Dendritic cell treated with granulocyte-macrophage colony-stimulating factor and Interleukin-4, amounts not matched to agents 40 ng/mL and 50 ng/mL, for 4 days (primary cell): ENCODE measurements at regions not wholly inside any gene's neighbourhood (a gene's known extent, or its start where the extent isn't known, plus 50 kb on each side); places are given as distances from the start of the nearest gene placed in this dataset.
"Not testable (repeated sequence)": the region's sequence is repeated elsewhere in the genome, so short reads cannot be mapped to it uniquely, and the experiment has no call there.

Source experiments
- H3K27ac Mint-ChIP-seq: one replicate; pipeline ENCODE4 v1.8.0; 2022; ENCODE audit warnings: mild to moderate bottlenecking, mixed read lengths
- H3K27me3 Mint-ChIP-seq: one replicate; pipeline ENCODE4 v1.8.0; 2022; ENCODE audit warnings: mild to moderate bottlenecking, mixed read lengths
- H3K36me3 Mint-ChIP-seq: one replicate; pipeline ENCODE4 v1.8.0; 2022; ENCODE audit warnings: low read depth, mixed read lengths
- H3K4me1 Mint-ChIP-seq: one replicate; pipeline ENCODE4 v1.8.0; 2022; ENCODE audit warnings: low read depth, mixed read lengths
- H3K4me3 Mint-ChIP-seq: one replicate; pipeline ENCODE4 v1.8.0; 2022; ENCODE audit warnings: mild to moderate bottlenecking, moderate library complexity, mixed read lengths
- H3K9me3 Mint-ChIP-seq: one replicate; pipeline ENCODE4 v1.8.0; 2022; ENCODE audit warnings: mixed read lengths
- intact Hi-C: fragments of 100-400 bp; cut with micrococcal nuclease; formaldehyde crosslinking; loops from one replicate; pipeline ENCODE4 v1.15.0; 2022

DNA sequence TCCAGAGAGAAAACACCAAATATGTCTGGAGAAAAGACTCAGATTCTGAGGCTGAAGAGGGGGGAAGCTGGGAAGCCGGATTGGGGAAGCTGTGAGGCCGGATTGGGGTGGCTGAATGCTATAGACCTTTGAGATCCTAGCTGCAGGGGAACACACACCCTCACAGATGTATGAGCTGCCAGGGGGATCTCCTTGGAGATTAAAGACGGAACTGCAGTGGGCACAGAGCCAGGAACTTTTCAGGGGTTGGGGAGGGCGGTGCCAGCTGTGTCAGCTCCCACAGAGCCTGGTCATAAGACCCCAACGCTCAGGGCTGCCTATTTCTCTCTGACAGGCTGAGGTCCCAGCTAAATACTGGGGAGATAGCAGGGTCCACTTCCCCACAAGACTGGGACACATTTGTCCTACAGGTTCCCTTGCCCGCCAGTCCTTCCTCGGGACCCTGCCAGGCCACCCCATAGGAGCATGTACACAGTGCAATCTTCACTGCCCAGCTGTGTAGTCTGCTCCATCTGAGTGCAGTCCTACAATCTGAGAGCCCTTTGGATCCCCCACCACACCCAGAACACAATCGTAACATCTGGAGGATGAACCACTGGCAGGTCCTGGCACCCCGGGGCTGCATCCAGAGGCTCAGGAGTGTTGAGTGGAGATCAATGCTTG, 1893.9 kb downstream of the PCDH9 start:
- intact Hi-C loops, result no loop called here
- Mint-ChIP-seq H3K36me3 (no peaks in the 10 kb centered on the region), H3K9me3 (no peaks in the 10 kb centered on the region), H3K27ac (no peak overlapping the region), H3K4me1 (no peaks in the 10 kb centered on the region), H3K27me3 (no peaks in the 10 kb centered on the region), H3K4me3 (no peak overlapping the region)

DNA sequence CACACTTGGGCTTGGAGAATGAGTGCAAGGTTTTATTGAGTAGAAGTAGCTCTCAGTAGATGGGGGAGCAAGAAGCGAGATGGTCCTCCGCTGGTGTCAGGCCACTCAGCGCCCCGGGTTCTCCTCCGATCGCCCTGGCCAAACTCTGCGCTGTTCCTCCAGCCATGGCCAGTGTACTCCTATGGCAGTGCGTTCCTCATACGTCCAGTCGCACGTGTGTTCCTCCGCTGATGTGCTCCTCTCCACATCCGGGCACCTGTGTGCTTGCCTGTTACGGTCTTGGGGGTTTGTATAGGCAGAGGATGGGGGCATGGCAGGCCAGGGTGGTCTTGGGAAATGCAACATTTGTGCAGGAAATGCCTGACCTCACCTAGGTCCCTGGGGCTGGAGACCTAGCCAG, 1899.4 kb downstream of the PCDH9 start:
- H3K9me3 Mint-ChIP-seq, result peaks cover 8% of the 10 kb centered on the region
- no peaks in the 10 kb centered on the region for H3K27me3 Mint-ChIP-seq
- H3K36me3 Mint-ChIP-seq, result no peaks in the 10 kb centered on the region
- intact Hi-C loops, result no loop called here
- no peak overlapping the region for H3K4me3 Mint-ChIP-seq
- H3K4me1 Mint-ChIP-seq, result no peaks in the 10 kb centered on the region
- no peak overlapping the region for H3K27ac Mint-ChIP-seq

DNA sequence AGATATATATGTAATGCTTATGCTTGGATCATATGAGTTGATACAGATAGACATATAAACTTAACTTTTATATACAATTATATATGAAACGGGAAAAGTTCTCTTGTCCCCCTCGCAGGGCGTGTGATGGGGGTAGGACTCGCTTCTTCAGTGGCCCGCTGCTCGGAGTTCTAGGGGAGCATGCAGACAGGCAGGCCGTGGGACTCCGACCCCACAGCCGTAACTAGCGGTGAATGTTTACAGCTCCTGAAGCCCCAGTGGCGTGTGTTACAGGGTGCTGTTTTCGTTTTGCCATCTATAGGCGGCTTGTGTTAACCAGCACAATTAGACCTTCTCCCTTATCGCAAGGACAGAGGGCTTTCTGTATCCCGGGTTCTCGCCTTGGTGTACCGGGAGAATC, 1899.8 kb downstream of the PCDH9 start:
- no peak overlapping the region for H3K27ac Mint-ChIP-seq

DNA sequence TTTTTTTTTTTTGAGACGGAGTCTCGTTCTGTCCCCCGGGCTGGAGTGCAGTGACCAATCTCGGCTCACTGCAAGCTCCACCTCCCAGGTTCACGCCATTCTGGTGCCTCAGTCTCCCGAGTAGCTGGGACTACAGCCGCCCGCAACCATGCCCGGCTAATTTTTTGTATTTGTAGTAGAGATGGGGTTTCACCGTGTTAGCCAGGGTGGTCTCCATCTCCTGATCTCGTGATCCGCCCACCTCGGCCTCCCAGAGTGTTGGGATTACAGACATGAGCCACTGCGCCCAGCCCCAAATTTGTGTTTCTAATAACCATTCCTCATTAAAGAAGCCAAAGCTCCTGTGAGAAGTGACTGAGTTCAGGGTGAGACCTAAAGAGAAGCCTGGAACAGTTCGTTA, 1906.9 kb downstream of the PCDH9 start:
- intact Hi-C loops, H3K9me3 Mint-ChIP-seq, H3K4me3 Mint-ChIP-seq, H3K36me3 Mint-ChIP-seq, H3K27me3 Mint-ChIP-seq, H3K27ac Mint-ChIP-seq, H3K4me1 Mint-ChIP-seq: not testable (repeated sequence)

More for the DNA sequence above, 1899.8 kb downstream of the PCDH9 start:
- intact Hi-C loops, result no loop called here
- H3K4me3 Mint-ChIP-seq, result no peak overlapping the region
- H3K27me3 Mint-ChIP-seq, result no peaks in the 10 kb centered on the region
- peaks cover 8% of the 10 kb centered on the region for H3K9me3 Mint-ChIP-seq
- no peaks in the 10 kb centered on the region for H3K36me3 Mint-ChIP-seq
- H3K4me1 Mint-ChIP-seq, result no peaks in the 10 kb centered on the region

DNA sequence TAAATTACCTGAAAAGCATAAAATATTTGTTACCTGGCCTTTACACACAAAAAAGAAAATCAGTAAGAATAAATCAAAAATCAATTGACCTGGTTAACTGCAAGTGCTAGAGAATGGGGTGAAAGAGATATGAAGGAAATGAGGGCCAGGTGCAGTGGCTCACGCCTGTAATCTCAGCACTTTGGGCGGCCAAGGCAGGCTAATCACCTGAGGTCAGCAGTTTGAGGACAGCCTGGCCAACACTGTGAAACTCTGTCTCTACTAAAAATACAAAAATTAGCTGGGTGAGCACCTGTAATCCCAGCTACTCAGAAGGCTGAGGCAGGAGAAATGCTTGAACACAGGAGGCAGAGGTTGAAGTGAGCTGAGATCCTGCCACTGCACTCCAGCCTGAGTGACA, 1908.7 kb downstream of the PCDH9 start:
- H3K4me3 Mint-ChIP-seq, intact Hi-C loops, H3K4me1 Mint-ChIP-seq, H3K27me3 Mint-ChIP-seq, H3K9me3 Mint-ChIP-seq, H3K36me3 Mint-ChIP-seq, H3K27ac Mint-ChIP-seq: not testable (repeated sequence)

DNA sequence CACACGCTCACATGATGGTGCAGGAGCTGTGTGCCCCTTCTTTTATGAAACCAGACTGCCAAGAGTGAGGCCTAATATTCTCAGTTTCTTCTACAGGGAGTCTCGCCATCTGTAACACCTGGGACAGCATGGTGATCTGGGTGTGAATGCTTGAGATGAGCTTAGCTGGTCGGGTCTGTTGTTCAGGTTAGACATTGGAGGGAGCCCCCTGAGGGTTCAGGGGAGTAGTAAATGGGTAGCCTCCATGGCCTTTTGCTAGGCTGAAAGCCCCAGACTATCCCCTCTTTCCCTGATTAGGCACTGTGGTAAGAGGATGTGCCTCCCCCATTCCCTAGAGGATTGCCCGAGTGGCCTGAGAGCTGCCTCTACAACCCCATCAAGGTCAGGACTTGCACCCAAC, 1916.1 kb downstream of the PCDH9 start:
- H3K4me1 Mint-ChIP-seq, result no peaks in the 10 kb centered on the region
- no peaks in the 10 kb centered on the region for H3K36me3 Mint-ChIP-seq
- no peak overlapping the region for H3K27ac Mint-ChIP-seq
- no peak overlapping the region for H3K4me3 Mint-ChIP-seq
- no peaks in the 10 kb centered on the region for H3K27me3 Mint-ChIP-seq
- H3K9me3 Mint-ChIP-seq, result peaks cover 61% of the 10 kb centered on the region
- intact Hi-C loops, result no loop called here

DNA sequence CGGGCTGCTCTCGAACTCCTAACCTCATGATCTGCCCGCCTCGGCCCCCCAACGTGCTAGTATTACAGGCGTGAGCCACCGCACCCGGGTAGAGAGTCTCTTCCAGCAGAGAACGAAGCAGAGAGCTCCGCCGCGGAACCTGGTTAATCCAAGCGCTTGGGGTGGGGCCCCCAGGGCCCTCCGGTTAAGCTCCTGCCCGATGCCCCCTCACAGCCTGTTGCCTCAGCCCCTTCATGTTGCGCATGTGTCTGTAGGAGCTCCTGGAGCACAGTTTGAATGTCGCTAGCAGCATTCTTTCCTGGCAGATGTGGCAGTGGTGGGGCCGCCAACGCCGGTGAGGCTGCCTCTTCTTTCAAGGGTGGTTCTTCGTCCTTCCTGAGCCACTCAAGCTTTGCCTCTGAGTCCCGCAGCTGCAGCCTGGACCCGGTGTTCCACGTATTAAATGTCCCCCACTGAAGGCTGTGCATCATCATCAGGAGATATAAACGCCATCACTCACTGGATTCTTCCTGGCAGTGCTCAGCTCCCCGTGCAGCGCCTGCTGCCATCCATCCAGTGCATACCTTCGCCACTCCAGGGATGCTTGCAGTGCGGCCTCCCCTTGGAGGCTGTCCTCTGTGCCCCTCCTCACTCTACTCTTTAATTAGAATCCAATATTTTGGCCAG, 1919.3 kb downstream of the PCDH9 start:
- no peaks in the 10 kb centered on the region for H3K36me3 Mint-ChIP-seq
- intact Hi-C loops, result no loop called here
- H3K4me1 Mint-ChIP-seq, result no peaks in the 10 kb centered on the region
- no peaks in the 10 kb centered on the region for H3K27me3 Mint-ChIP-seq
- H3K9me3 Mint-ChIP-seq, result peaks cover 57% of the 10 kb centered on the region
- no peak overlapping the region for H3K27ac Mint-ChIP-seq
- H3K4me3 Mint-ChIP-seq, result no peak overlapping the region

DNA sequence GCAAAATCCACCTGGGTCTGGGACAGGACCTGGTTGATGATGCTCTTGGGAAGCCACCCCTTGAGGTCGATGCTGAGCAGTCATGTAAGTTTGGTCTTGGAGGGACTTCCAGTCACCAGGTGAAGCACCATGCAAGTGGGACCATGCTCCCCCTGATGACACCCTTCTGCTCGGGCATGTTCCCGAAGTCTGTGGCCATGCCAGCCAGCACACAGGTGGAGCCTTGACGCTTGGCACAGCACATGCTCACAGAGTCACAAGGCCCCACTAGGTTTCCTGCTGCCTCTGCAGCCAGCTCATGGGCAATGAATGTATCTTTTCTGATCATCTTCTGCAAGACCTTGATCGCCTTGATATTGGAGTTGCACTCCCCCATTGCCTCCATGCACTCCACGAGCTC, 1920.2 kb downstream of the PCDH9 start:
- Mint-ChIP-seq H3K27ac (no peak overlapping the region), H3K36me3 (no peaks in the 10 kb centered on the region), H3K27me3 (no peaks in the 10 kb centered on the region), H3K4me3 (no peak overlapping the region), H3K4me1 (no peaks in the 10 kb centered on the region), H3K9me3 (peaks cover 50% of the 10 kb centered on the region)
- intact Hi-C loops, result no loop called here

DNA sequence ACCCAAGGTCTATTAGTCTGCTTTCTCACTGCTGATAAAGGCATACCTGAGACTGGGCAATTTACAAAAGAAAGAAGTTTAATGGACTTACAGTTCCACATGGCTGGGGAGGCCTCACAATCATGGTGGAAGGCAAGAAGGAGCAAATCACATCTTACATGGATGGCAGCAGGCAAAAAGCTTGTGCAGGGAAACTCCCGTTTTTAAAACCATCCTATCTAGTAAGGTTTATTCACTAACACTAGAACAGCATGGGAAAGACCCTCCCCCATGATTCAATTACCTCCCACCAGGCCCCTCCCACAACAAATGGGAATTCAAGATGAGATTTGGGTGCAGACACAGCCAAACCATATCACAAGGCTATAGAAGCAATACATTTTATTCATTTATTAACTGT, 1921.4 kb downstream of the PCDH9 start:
- H3K27ac Mint-ChIP-seq, H3K4me3 Mint-ChIP-seq, H3K4me1 Mint-ChIP-seq, H3K27me3 Mint-ChIP-seq, intact Hi-C loops, H3K36me3 Mint-ChIP-seq: not testable (repeated sequence)
- peaks cover 40% of the 10 kb centered on the region for H3K9me3 Mint-ChIP-seq

DNA sequence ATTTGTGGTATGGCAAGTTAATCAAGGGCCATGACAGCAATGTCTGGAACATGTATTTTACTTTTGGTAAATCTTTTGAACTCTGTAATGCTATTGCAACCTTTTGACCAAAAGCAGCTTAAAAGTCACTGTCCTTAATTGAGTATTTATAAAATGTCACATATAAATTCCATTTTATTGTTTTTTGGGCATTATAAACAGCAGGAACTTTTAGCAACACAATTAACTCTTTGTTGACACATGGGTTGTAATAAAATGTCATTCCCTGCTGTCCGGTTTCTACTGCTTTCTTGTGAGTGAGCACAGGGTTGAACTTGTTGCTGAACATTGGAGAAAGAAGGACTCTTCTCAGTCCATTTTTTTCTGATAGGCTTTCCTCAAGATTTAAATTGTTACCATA, 1923.1 kb downstream of the PCDH9 start:
- Mint-ChIP-seq H3K9me3 (peaks cover 33% of the 10 kb centered on the region), H3K4me1 (no peaks in the 10 kb centered on the region), H3K27me3 (no peaks in the 10 kb centered on the region), H3K4me3 (no peak overlapping the region), H3K27ac (no peak overlapping the region), H3K36me3 (no peaks in the 10 kb centered on the region)
- intact Hi-C loops, result no loop called here

DNA sequence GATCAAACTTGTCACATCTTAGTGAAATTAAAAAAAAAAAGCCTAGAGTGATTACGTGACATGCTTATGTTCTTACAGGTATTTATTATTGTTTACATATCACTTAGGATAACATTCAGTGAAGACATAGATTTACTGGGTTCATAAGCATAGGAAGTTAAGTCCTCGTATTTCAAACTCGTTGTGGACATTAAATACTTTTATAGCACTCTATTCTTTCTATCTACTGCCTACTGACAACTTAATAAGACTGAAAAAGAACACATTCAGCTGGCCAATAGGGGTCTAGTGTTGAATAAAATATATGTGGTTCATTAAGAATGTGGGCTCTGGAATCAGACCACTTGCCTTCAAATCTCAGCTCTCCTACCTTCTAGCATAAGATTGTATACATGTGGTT, 1927.4 kb downstream of the PCDH9 start:
- Mint-ChIP-seq H3K27ac (no peak overlapping the region), H3K36me3 (no peaks in the 10 kb centered on the region), H3K27me3 (no peaks in the 10 kb centered on the region), H3K4me1 (no peaks in the 10 kb centered on the region), H3K9me3 (peaks cover 6% of the 10 kb centered on the region), H3K4me3 (no peak overlapping the region)
- intact Hi-C loops, result no loop called here

DNA sequence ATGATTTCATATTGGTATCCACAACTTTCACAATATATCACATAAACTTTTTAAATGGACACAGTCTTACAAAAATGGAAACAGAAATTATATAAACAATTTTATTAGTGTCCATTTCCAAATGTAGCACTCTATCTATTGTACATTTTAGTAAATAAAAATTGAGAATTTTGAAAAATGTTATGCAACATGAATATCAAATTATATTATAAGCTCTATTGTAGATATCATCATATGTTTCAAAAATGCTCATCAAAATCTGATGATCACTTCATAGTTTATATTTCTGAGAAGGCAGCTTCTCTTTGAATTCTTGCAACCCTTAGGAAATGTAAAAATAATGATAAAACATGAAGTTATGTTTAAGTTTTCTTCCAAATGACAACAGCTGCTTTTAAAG, 1928.6 kb downstream of the PCDH9 start:
- no peaks in the 10 kb centered on the region for H3K4me1 Mint-ChIP-seq
- no peaks in the 10 kb centered on the region for H3K36me3 Mint-ChIP-seq
- H3K27ac Mint-ChIP-seq, result no peak overlapping the region
- H3K27me3 Mint-ChIP-seq, result no peaks in the 10 kb centered on the region
- H3K4me3 Mint-ChIP-seq, result no peak overlapping the region
- H3K9me3 Mint-ChIP-seq, result peaks cover 6% of the 10 kb centered on the region
- intact Hi-C loops, result no loop called here

DNA sequence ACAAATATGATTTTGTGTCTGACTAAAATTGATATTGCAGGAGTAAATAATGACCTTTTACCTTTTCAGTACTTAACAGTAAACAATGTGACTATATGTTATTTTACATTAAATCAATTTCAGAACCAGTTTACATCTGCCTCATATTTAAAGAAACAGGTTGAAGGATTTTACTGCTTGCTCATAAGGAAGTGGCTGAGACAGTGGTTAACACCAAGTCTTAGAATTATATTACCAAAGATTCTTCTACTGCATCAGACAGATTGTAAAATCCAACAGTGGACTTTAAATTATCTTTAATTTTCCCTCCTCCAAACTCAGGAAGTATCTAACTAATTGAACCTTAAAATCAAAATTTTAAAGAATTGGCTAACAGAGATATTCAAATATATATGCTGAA, 1929.9 kb downstream of the PCDH9 start:
- intact Hi-C loops, result no loop called here
- H3K9me3 Mint-ChIP-seq, result peaks cover 6% of the 10 kb centered on the region
- no peak overlapping the region for H3K4me3 Mint-ChIP-seq

DNA sequence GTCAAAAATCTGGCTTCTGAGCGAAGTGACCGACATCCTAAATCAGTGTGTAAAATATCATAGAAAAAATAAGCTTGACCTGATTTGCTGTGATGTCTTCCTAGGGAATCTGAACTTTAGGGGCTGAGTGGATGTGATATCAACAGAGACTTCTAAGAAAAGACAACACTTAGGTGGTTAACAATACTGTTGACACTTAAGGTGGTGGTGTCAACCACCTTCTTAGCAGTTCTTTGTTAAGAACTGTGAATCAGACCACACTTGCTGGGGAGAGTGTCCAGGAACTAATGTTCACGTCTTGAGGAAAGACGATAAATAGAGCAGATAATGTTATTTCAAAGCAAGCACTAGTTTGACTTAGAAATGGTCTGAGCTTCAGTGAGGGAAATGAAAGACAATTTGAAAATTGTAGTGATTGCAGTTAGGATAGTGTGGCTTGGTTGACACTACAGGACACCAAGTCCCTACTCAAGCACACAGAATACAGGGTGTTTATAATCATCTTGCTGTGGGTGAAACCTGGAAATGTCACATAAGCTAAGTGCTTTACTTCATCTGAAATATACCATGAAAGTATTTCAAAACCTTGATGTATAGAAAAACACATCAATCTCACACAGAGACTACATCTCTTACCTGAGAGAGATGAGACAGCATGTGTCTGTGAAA, 1936.5 kb downstream of the PCDH9 start:
- no peaks in the 10 kb centered on the region for H3K36me3 Mint-ChIP-seq
- H3K27me3 Mint-ChIP-seq, result no peaks in the 10 kb centered on the region
- intact Hi-C loops, result no loop called here
- no peak overlapping the region for H3K27ac Mint-ChIP-seq
- H3K9me3 Mint-ChIP-seq, result peaks cover 14% of the 10 kb centered on the region
- H3K4me1 Mint-ChIP-seq, result no peaks in the 10 kb centered on the region
- H3K4me3 Mint-ChIP-seq, result no peak overlapping the region

More for the DNA sequence above, 1929.9 kb downstream of the PCDH9 start:
- Mint-ChIP-seq H3K36me3 (no peaks in the 10 kb centered on the region), H3K4me1 (no peaks in the 10 kb centered on the region), H3K27me3 (no peaks in the 10 kb centered on the region), H3K27ac (no peak overlapping the region)
